ENCODE measurements at regions not wholly inside any gene's neighbourhood (a gene's known extent, or its start where the extent isn't known, plus 50 kb on each side); places are given as distances from the start of the nearest gene placed in this dataset.

DNA sequence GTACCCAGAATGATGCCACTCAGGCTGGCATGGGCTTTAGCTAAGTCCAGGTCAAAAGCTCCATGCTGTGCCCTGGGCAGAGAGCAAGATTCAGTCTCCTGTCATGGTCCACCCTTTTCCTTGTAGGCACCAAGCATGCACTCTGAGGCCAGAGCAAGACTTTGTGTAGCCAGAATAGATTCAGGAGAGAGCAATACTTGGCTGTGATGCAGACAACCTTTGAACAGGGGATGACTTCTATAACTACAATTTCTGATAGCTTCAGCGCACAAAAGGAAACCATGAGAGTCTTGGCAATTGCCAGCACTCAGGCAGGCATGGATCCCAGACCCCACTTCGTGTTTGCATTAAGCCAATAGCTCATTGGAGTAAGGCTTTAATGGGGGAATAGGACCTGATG lies 510.6 kb downstream of the RAB28 start:
- in situ Hi-C loops (cut with HindIII; ENCODE audit: low sequenced_read_pairs) = no loop called here
- DNase-seq (ENCODE audit: low read depth) = no peak
- no peak overlapping the region for H3K4me3 ChIP-seq (ENCODE audit: low read depth, low read length)
- TF ChIP-seq, protein P1, sequence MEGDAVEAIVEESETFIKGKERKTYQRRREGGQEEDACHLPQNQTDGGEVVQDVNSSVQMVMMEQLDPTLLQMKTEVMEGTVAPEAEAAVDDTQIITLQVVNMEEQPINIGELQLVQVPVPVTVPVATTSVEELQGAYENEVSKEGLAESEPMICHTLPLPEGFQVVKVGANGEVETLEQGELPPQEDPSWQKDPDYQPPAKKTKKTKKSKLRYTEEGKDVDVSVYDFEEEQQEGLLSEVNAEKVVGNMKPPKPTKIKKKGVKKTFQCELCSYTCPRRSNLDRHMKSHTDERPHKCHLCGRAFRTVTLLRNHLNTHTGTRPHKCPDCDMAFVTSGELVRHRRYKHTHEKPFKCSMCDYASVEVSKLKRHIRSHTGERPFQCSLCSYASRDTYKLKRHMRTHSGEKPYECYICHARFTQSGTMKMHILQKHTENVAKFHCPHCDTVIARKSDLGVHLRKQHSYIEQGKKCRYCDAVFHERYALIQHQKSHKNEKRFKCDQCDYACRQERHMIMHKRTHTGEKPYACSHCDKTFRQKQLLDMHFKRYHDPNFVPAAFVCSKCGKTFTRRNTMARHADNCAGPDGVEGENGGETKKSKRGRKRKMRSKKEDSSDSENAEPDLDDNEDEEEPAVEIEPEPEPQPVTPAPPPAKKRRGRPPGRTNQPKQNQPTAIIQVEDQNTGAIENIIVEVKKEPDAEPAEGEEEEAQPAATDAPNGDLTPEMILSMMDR (IDR thresholded peaks at IDR 0.05; ENCODE audit: low read depth, low read length, missing control alignments) = no peak

DNA sequence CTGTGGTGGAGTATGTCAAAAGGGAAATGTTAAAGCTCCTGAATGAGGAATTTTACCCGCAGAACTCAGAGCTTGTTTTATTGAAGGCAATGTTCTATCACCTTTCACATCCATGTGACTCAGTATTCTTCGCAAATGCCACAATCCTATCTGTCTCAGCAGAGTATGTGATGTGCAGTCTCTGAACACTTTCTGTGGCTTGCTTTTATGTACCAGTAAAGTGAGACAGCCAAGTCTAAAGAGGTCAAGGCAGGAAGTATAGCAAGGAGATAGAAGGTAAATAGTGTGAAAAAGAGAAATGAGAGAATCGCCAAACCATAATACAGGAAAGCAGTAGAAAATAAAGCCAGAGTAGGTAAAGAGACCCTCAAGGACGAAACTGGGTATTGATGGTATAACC lies 515.8 kb downstream of the RAB28 start:
- in situ Hi-C loops (cut with HindIII; ENCODE audit: low sequenced_read_pairs) = no loop called here
- DNase-seq (ENCODE audit: low read depth) = no peak
- no peak overlapping the region for H3K4me3 ChIP-seq (ENCODE audit: low read depth, low read length)
- TF ChIP-seq, protein P1 (IDR thresholded peaks at IDR 0.05; ENCODE audit: low read depth, low read length, missing control alignments) = no peak

DNA sequence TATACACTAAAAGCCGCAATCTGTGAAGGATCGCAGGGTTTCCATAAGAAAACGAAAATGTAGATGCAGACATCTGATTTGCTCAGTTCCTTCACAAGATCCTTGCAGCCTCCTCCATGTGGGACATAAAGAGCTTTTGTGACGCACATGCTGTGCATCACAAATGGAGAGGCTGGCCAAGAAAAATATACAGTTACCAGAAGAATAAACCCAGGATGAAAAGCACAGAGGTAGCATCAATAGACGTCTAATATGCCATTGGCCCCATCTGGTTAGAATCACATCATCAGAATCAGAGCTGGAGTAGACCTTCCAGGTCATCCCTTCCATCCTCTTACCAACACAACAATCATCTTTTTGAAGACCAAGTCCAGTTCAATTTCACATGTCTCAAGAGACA lies 517.4 kb downstream of the RAB28 start:
- no peak for DNase-seq (ENCODE audit: low read depth)
- TF ChIP-seq, protein P1 (IDR thresholded peaks at IDR 0.05; ENCODE audit: low read depth, low read length, missing control alignments) = no peak
- no peak overlapping the region for H3K4me3 ChIP-seq (ENCODE audit: low read depth, low read length)
- in situ Hi-C loops (cut with HindIII; ENCODE audit: low sequenced_read_pairs) = no loop called here

DNA sequence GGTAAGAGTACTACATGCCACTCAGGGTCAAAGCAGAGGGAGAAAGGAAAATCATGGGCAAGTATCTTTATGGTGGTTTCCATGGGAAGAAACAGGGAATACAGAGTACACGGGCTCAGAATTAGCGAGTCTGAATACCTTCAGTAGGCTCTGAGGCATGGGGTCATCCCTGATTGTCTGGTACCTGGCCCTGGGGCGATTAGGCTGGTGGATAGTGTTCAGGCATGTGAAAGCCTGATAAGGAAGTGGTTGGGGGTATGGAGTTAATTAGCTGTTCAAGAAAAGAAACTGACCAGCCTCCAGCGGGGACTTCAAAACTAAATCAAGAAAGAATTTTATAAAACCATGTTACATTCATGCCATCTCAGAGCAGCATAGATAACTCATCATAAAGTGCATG lies 518.8 kb downstream of the RAB28 start:
- TF ChIP-seq, protein P1 (IDR thresholded peaks at IDR 0.05; ENCODE audit: low read depth, low read length, missing control alignments) = no peak
- no peak for DNase-seq (ENCODE audit: low read depth)
- no peak overlapping the region for H3K4me3 ChIP-seq (ENCODE audit: low read depth, low read length)
- in situ Hi-C loops (cut with HindIII; ENCODE audit: low sequenced_read_pairs) = no loop called here

DNA sequence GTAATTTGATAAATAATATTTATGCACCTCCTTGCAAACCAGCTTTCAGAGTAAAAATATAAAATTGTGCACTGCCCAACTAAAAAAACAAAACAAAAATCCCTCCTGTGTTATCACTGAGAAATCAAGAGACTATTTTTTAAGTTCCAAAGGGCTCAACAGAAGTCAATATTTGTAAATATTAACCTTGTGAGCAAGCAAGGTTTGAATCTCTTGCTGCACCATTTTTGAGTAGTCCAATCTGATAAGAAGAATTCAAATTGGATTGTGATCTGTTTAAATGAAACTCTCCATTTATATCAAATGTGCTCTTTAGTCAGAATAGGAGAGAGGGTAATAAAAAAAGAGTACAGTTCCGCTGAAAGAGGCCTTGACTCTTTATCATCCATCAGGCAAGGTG lies 520.2 kb downstream of the RAB28 start:
- DNase-seq (ENCODE audit: low read depth) = no peak
- in situ Hi-C loops (cut with HindIII; ENCODE audit: low sequenced_read_pairs) = no loop called here
- no peak overlapping the region for H3K4me3 ChIP-seq (ENCODE audit: low read depth, low read length)
- TF ChIP-seq, protein P1 (IDR thresholded peaks at IDR 0.05; ENCODE audit: low read depth, low read length, missing control alignments) = no peak

DNA sequence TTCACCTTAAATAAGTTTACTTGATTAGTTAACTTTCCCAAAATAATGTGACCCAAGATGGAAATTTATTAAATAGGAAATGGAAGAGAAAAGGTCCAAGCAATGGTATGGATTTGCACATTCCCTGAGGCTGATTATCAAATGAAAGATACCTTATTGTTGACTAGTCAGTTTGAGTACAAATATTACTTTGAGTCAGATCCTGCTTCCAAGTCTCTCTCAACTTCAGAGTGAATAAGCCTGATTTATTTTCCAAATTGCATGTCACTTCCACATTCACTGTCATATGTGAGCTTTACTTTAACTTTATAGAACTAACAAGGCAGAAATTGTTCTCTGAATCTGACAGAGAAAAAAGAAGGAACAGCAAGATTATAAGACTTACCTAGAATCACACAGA lies 520.8 kb downstream of the RAB28 start:
- DNase-seq (ENCODE audit: low read depth) = no peak
- TF ChIP-seq, protein P1 (IDR thresholded peaks at IDR 0.05; ENCODE audit: low read depth, low read length, missing control alignments) = no peak
- in situ Hi-C loops (cut with HindIII; ENCODE audit: low sequenced_read_pairs) = no loop called here
- no peak overlapping the region for H3K4me3 ChIP-seq (ENCODE audit: low read depth, low read length)

DNA sequence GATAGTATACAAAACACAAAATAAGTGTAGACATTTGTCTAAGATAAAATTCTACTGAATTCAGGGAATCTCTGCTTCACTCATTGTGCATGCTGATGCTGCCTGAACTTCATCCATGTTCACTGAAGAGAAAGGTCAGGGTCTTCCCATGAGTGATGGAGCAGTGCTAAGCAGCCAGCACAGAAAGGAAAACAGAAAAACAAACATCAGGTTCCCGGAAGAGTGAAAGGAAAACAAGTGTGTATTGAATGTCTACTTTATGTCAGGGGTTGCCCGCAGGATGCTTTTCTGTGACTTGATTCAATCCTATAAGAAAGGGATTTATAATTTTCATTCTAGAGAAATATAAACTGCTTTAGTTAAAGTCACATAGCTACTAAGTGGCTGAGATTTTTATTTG lies 522.4 kb downstream of the RAB28 start:
- TF ChIP-seq, protein P1 (IDR thresholded peaks at IDR 0.05; ENCODE audit: low read depth, low read length, missing control alignments) = no peak
- in situ Hi-C loops (cut with HindIII; ENCODE audit: low sequenced_read_pairs) = no loop called here
- no peak for DNase-seq (ENCODE audit: low read depth)

More for the DNA sequence above, 522.4 kb downstream of the RAB28 start:
- no peak overlapping the region for H3K4me3 ChIP-seq (ENCODE audit: low read depth, low read length)
